Hepatic stellate cell (primary cell): ENCODE measurements at regions not wholly inside any gene's neighbourhood (a gene's known extent, or its start where the extent isn't known, plus 50 kb on each side); places are given as distances from the start of the nearest gene placed in this dataset.

Experiments
- DNase-seq: peaks from one replicate; pipeline ENCODE4 v3.0.0; 2011; ENCODE audit warnings: low spot score

DNA sequence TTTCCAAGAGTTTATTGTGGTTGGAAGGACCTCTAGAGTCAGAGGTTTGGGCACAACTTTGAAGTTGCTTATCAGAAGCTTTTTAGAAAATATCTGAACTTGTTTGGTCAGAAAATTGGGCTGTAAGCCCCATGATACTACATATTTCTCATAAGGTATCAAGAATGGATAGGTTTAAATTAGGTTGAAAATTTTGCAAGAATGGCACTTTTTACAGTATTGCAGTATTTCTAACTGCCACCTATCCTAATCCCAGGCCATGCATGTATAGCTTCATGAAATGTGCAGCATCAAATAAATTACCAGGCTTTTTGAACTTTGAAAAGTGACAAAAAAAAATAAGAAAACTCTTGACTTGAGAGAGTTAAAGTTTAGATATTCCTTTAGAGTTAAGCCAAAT, 367.2 kb downstream of the FIGN start:
- DNase-seq: no peak

DNA sequence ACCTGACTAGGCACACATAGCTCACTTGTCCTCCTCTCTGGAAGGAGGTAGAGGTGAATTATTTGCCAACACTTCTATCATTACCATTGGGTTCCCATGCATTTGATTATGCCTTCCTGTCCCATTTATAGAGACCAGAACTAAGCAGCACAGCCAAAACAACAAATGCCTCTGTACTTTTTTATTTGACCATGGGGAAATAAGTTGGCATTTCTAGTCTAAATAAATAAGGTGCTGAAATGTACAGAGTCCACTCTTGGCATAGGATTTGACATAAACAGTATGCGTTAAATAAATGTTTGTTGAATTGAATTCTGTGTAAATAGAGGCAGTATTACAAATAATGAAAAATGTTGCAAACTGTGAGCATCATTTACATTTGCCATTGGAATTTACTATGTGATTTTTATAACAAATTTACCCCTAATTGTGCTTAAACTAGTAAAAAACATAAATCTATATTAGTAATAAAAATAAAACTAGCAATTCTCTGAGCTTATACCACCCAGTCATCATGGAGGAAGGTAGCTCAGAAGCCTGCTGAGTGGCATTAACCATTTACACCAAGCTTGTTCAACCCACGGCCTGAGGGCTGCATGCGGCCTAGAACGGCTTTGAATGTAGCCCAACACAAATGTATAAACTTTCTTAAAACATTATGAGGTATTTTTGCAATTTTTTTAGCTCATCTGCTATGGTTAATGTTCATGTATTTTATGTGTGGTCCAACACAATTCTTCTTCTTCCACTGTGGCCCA, 367.8 kb downstream of the FIGN start:
- DNase-seq: no peak

DNA sequence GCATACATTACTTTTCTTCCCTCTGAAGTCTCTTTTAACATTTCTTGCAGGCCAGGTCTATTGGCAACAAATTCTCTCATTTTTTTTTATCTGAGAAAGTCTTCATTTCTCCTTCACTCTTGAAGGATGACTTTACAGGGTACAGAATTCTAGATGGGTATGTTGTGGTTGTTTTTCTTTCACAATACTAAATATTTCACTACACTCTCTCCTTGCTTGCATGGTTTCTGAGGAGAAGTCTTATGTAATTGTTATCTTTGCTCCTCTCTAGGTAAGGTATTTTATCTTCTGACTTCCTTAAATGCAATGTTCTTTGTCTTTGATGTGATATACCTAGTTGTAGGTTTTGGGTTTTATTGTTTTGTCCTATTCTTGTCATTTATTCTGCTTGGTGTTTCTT, 371.1 kb downstream of the FIGN start:
- no peak for DNase-seq

DNA sequence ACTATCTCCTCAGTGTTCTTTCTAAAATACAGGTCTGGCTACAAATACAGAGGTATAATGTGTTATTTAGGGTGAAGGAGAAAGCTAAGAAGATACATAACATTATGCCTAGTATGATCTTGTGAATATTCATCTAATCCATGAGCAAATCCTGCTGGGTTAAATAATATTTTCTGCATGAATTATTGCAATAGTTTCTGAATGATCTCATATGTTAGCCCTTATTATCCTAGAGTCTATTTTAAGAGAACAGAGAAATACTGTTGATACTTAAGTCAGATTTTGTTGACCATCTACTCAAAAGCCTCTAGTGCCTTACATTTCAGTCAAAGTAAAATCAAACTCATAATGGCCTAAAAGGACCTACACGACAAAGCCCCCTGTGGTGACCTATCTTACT, 382.3 kb downstream of the FIGN start:
- no peak for DNase-seq

DNA sequence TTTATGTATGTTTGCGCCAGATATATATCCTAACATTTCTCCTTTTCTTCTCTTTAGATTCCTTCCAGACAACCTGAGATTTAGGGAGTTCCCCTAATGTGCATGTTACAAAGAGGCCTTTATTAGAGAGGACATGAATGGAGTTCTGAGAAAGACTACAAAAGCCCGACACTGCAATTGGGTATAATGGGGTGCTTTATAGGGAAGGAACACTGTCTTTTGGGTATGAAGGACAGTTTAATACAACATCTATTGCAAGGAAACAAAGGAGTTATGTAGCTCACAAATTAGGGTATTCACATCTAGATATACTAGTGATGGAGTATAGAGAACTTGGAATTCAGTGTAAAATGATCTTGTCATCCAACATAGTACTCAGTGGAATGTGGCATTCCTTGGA, 383.8 kb downstream of the FIGN start:
- no peak for DNase-seq

DNA sequence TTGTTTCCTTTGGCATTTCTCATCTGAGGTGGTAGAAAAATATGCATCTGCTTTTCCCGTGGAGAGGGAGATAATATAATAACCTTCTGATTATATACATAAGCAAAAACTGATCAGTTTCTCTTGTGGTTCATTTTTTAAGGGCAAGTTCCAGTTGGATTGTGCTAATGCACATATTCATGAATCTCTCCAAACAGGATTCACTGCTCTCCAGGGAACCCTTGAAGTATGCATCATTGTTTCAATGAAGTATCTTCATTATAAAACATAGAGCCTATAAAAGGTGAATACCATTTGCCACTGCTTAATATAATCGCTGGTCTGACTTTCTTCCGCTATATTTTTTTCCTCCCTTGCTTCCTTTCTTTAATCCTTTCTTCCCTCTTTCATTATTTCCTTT, 384.7 kb downstream of the FIGN start:
- no peak for DNase-seq

DNA sequence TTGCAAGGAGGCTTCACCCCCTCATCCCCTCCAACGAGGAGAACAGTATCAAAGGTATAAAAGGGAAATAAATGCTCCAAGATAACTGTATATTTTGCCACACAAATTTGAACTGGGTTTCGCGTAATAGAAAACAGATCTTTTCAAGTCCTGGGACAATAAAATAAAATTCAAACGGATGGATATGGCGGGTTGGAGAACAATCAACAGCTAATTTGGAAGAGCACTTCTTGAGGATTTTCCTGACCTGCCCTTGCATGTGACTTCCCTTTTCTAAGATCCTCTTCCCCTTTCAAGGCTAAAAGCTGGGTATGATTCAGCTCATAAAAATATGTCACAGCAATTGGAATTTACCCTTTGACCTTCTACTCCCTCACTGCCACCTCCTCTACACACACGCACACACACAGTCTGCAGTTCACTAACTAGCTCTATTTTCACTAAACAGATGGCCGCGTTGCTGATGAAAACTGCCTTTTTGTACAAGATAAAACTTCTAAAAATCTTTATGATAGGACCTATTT, 386.9 kb downstream of the FIGN start:
- DNase-seq: peak; percentile 41

DNA sequence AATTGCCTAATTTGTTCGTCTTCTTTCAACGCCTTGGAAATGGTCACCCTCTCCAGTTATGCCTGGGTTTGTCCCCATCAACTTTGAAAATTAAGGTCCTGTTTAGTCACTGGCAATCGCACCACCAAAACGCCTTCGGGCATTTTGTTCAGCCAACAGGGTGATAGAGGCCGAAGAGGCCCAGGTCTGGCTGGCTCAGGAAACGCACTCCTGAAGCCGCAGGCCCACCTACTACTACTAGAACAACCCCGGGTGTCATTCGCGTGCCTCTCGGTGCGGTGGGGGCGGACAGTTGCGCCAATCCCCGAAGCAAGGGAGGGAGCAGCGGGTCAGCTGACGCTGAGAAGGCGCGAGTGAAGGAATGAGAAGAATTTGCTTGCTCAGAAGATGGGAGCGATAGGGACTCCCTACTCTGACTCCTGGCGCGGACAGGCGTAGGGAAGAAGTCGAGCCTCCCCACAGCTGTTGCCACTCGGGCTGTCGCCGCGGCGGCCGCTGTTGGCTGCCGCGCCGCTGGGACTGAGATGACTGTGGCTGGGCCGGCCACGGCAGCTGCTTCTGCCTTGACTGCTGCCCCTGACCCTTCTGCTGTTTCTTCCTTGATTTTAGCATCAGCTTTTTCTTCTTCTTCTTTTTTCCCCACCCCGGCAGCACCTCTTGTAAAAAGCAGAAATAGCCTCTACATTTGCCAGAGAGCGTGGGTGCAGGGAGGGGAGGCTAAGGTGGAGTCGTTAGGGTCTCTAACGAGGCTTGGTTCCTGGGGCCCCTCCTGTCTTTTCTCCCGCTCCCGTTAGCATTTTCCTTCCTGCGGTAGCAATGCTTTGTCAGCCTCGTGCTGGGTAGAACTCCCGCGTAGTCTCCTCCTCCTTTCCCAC, 387.6 kb downstream of the FIGN start:
- DNase-seq: peak; percentile 86

DNA sequence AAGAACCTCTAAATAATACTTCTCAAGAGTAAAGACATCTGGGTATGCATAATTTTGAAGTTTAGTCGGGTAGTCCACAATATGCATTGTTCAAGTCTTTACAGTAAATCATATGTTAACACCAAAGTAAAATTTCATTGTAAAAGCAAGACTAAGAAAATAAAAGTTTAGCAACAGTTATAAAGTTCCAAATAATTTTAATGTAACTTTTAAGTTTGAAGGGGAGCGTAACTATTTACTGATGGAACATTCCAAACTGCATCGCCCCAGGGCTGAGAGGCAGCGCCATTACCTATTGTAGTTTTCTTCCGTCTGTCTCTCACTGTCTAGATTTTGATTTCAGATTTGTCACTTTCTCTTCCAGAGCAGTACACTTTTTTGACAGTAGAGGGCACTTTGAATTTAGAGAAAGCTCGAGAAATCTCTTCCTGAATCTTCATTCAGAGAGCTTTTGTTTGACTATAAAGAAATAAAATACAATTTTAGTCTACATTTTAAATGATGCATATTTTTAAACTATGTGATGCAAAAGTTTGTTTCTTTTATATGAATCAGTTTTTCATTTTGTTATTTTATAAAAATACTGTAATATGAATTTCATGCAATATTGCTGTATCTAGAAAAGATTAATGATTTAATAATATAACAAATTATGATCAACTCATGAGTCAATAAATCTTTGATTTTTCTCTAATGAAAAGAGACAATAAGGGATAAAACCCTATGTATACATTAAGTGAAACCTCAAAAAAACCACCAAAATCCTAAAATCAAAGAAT, 389.8 kb downstream of the FIGN start:
- no peak for DNase-seq

DNA sequence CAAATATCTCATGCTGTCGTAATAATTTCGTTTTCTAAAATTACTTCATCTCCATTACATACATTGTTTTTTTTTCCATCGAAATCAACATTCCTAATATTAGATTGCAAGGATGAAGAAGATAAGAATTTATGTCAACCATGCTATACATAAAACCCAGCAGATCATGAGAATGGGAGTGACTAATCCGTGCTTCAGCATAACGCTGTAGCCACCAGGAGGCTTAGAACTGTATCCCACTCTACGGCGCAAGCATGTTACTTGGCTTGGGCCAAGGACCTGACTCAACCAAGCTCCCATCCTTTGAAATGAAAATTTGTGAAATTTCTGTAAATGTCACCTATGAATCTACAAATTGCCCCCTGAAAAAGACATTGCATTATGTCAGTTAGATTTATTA, 392.5 kb downstream of the FIGN start:
- DNase-seq: no peak

DNA sequence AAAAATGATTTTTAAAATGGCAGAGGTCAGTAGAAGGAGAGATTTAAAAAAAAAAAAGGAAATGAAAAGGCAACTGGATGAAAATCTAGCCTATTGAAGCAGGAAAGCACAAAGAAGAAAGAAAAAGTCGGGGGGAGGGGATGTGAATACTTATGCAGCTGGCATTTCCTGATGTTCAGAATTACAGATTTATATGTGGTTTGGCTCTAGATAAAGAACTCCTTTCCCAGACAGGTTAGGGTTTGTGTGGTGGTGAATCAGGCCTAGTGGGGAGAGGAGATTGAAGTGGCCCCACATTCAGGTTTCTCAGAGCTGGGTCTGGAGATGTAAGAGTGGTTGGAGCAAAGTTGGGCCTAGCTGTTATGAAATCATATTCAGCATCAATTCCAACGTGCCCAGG, 394.4 kb downstream of the FIGN start:
- no peak for DNase-seq

DNA sequence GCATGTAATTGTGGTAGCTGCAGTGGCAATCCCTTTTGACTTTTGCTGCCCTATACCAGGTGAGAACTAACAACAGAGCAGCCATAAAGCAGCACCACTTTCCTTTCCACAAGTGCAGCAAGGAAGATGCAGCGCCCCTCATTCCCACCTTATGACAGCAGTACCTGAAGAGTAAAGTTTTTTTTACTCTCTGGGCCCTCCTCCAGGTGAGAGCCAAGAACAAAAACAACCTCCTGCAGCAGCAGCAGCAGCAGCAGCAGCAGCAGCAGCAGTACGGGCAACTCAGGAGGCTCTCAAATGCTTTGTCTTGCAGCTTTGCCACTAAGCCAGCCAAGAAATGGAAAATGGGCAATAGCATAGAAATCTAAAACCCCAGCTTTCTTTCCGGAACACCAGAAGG, 397.5 kb downstream of the FIGN start:
- DNase-seq: no peak

DNA sequence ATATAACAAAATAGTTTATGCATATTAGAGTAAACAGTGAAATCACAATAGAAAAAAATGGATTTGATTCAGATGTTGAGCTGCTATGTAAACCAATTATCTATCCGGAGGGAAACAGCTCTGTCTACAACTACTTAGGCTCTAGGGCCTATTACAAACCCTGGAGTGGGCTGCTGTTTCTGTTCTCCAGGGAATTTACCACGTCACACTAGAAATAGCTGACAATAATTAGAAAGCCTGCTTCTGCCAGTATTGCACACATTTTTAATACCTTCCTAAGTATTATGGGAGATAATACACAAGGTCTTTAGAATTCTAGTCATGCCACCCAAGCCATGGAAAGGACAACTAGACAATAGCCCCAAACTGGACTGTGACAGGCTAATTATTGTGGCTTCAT, 411.1 kb downstream of the FIGN start:
- no peak for DNase-seq

DNA sequence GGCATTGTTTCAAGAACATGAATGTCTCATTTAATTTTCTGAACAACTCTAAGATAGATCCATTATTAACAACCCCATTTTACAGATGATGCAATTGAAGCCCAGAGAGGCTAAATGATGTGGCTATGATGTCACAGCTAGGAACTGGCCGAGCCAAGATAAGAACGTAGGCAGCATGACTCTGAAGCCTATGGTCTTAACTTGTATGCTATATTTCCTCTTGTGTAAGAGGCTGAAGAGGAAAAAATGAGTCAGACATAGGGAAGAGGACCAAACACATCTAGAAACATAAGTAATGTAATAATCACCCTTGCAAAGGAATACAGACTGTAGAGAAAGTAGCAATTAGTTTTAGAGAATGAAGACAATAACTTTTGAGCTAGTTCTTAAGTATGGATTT, 416.8 kb downstream of the FIGN start:
- DNase-seq: no peak

DNA sequence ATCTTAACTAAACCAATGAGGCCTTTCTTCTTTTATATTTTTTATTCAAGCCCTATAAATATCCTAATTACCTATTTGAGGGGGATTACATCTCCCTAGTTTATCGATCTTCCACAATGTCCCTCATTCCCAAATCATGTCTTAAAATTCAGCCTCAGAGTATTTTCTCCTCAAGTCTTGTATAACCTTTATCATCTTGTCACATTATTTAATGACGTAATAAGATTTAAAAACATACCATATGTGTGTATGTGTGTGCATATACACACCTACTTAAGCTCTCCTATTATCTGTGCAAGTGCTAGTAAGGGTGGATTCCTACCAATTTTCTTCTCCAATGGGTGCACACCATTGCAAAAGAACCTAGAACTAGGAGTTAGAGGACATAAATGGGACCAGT, 421.1 kb downstream of the FIGN start:
- DNase-seq: no peak

DNA sequence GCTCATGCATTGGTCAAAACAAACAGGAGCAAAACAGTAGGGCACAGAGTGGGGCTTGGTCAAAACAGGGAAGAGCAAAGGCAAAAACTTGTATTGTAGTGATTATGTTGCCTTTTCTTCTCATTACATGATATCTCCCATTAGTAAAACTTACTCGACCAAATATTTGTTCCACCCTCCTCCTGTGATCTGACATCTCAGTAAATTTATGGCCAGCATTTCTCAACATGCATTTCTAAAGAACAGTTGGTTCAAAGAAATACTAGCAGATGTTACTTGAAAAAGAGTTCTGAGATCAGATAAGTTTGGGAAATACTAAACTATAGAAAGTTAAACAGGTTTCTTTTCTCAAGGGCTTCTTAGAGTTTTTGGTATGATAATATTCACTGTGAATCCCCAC, 423.1 kb downstream of the FIGN start:
- no peak for DNase-seq

DNA sequence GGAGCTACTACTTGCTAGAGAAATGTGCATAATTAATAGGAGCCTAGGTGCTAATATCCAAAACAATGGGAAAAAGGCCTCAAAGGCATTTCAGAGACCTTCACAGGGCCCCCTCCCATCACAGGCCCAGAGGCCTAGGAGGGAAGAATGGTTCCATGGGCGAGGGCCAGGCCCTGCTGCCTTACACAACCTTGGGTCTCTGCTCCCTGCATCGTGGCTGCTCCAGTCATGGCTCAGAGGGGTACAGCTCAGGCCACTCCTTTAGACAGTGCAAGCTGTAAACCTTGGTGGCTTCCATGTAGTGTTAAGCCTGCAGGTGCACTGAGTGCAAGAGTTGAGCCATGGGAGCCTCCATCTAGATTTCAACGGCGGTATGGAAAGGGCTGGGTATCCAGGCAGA, 429.2 kb downstream of the FIGN start:
- DNase-seq: no peak

DNA sequence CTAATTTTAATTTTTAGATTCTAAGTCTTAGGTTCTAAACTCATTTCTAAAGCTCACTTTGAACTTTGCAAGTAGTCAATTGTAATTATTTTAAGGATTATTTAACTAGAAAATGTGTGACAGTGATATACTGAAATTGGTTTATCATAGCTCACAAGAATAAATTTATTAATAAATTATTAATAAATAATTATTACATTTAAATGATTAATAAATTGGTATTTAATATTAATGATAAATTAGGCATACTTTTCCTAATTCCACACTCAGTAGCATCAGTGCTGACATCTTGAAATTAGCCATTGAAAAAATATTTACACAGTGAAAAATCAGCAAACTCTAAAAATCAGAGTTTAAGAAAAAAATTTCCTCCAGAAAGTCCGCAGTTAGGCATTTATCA, 433.7 kb downstream of the FIGN start:
- no peak for DNase-seq

DNA sequence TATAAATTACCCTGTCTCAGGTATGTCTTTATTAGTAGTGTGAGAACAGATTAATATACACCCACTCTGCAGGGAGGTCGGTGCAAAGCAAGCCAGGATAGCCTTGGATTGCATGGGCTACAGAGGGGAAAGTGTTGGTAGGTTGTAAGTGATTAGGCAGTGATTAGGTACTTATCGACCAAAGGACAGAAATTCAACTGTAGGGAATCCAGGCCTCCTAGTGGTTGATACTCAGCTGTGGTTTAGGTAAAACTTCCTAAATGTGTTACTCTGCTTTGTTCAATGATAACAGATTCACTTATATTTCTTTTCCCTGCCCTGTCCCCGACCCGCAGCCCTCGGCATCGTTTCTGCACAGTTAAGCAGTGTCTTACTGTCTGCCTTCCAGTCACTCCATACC, 444.0 kb downstream of the FIGN start:
- no peak for DNase-seq

DNA sequence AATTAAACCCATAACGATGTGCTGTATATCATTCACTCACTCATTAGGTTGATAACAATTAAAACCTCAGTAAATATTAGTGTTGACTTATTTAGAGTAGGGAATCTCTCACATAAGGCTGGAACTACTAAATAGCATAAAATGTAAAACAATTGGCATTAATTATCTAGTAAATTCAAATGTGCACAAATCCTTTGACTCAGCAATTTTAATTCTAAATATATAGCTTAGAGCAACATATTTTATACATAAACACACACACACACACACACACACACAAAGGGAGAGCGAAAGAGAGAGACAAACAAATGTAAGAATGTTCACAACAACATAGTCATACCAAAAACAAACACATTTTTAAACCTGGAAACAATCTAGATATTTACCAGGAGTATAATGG, 443.1 kb upstream of the KCNH7 start:
- DNase-seq: no peak

DNA sequence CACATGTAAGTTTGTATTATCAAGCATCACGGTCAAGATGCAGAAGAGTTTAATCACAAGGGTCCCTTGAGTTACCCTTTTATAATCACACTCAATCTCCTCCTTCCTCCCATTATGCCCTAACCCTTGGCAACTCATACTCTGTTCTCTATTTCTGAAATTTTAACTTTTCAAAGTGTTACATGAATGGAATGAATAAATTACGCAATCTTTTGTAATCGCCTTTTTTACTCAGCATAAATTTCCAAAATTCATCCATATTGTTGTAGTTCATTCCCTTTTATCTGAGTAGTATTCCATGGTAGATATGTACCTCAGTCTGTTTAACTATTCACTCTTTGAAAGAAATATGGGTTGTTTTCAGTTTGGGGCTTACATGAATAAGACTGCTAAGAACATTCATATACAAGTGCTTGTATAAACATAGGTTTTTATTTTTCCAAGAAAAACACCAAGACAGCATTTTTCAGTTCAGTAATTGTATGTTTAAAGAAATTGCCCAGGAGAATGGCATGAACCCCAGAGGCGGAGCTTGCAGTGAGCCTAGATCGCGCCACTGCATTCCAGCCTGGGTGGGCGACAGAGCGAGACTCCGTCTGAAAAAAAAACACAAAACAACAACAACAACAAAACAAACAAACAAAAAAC, 430.9 kb upstream of the KCNH7 start:
- DNase-seq: no peak

DNA sequence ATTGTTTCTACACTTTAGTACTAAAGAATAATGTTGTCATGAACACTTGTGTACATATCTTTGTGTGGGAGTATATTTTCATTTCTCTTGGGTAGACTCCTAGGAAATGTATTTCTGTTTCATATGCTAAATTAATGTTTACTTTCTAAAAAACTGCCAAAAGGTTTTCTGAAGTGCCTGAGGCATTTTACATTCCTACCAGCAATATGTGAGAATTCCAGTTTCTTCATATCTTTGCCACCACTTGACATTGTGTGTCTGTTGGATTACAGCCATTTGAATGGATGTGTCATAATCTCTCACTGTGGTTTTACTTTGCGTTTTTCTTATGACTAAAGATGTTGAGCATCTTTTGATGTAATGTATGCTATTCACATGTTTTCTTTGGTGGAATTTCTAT, 428.2 kb upstream of the KCNH7 start:
- DNase-seq: peak; percentile 4
